ENCODE measurements at regions not wholly inside any gene's neighbourhood (a gene's known extent, or its start where the extent isn't known, plus 50 kb on each side); places are given as distances from the start of the nearest gene placed in this dataset.

DNA sequence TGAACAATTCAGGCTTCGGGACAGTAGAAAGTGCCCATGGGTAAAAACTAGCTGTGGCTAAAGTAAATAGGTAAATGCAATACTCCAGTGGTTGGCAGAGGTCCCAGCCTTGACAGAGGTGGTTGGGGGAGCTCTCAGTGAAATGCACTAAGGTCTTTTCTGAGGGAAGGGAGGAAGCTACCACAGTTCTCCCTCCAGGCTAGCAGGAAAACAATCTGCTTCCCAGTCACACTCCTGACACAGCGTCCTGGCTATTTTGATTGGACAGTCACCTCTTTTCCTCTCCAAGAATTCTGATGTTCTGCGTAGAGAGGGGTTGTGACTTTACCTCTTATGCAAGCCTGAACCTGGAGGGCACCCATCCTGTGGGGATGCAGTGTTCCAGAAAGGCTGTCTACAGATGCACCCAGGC is 128.7 kb downstream of the CYSLTR2 start:
- Histone ChIP-seq H3K9me3 (peaks cover 0 to 16% (median 2%) of the 10 kb centered on the region in 4 donors), H3K4me3 (no peak overlapping the region), H3K27me3 (no peaks in the 10 kb centered on the region), H3K27ac (peak overlapping the region in 1 of 4 donors; percentile 30), H3K4me1 (no peaks in the 10 kb centered on the region), H3K36me3 (no peaks in the 10 kb centered on the region)
- TF ChIP-seq, protein P1, sequence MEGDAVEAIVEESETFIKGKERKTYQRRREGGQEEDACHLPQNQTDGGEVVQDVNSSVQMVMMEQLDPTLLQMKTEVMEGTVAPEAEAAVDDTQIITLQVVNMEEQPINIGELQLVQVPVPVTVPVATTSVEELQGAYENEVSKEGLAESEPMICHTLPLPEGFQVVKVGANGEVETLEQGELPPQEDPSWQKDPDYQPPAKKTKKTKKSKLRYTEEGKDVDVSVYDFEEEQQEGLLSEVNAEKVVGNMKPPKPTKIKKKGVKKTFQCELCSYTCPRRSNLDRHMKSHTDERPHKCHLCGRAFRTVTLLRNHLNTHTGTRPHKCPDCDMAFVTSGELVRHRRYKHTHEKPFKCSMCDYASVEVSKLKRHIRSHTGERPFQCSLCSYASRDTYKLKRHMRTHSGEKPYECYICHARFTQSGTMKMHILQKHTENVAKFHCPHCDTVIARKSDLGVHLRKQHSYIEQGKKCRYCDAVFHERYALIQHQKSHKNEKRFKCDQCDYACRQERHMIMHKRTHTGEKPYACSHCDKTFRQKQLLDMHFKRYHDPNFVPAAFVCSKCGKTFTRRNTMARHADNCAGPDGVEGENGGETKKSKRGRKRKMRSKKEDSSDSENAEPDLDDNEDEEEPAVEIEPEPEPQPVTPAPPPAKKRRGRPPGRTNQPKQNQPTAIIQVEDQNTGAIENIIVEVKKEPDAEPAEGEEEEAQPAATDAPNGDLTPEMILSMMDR (IDR thresholded peaks at IDR 0.05): no peak
- no peak for TF ChIP-seq POLR2A (IDR thresholded peaks at IDR 0.05)
- DNase-seq: no peak

GRCh38 chr13:48783181-48783630 is 129.5 kb downstream of the CYSLTR2 start:
- peaks cover 0 to 16% (median 2%) of the 10 kb centered on the region in 4 donors for H3K9me3 ChIP-seq
- no peak for TF ChIP-seq POLR2A (IDR thresholded peaks at IDR 0.05)
- TF ChIP-seq, protein P1 (IDR thresholded peaks at IDR 0.05): no peak
- H3K27me3 ChIP-seq: no peaks in the 10 kb centered on the region
- DNase-seq: peak in 2 of 3 donors; percentile 20 to 72
- H3K4me3 ChIP-seq: no peak overlapping the region
- H3K4me1 ChIP-seq: no peaks in the 10 kb centered on the region
- no peaks in the 10 kb centered on the region for H3K36me3 ChIP-seq
- H3K27ac ChIP-seq: peak overlapping the region in 1 of 4 donors; percentile 30

GRCh38 chr13:48783695-48784230 is 130.0 kb downstream of the CYSLTR2 start:
- no peak for DNase-seq

GRCh38 chr13:48784916-48785548 is 131.3 kb downstream of the CYSLTR2 start:
- no peak overlapping the region for H3K27ac ChIP-seq
- no peaks in the 10 kb centered on the region for H3K4me1 ChIP-seq
- no peaks in the 10 kb centered on the region for H3K27me3 ChIP-seq
- H3K4me3 ChIP-seq: no peak overlapping the region
- peaks cover 0 to 13% (median 2%) of the 10 kb centered on the region in 4 donors for H3K9me3 ChIP-seq
- DNase-seq: no peak
- no peaks in the 10 kb centered on the region for H3K36me3 ChIP-seq
- TF ChIP-seq, protein P1 (IDR thresholded peaks at IDR 0.05): no peak
- TF ChIP-seq POLR2A (IDR thresholded peaks at IDR 0.05): no peak

More at GRCh38 chr13:48783695-48784230, 130.0 kb downstream of the CYSLTR2 start:
- TF ChIP-seq, protein P1 (IDR thresholded peaks at IDR 0.05): no peak
- TF ChIP-seq POLR2A (IDR thresholded peaks at IDR 0.05): no peak
- H3K27me3 ChIP-seq: no peaks in the 10 kb centered on the region
- no peaks in the 10 kb centered on the region for H3K4me1 ChIP-seq
- H3K27ac ChIP-seq: no peak overlapping the region
- no peak overlapping the region for H3K4me3 ChIP-seq
- H3K36me3 ChIP-seq: no peaks in the 10 kb centered on the region
- H3K9me3 ChIP-seq: peaks cover 0 to 16% (median 2%) of the 10 kb centered on the region in 4 donors

DNA sequence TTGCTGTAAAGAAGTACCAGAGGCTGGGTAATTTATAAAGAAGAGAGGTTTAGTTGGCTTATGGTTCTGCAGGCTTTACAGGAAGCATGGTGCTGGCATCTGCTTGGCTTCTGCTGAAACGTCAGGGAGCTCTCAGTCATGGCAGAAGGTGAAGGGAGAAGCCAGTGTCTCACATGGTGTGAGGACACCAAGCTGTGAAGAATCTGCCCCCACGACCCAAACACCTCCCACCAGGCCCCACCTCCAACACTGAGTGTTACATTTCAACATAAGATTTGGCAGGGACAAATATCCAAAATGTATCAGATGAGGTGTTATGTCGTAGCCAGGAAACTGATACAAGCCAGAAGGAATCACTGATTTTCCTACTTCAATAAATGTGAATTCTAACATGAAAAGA is 136.5 kb downstream of the CYSLTR2 start:
- H3K27ac ChIP-seq: no peak overlapping the region
- no peaks in the 10 kb centered on the region for H3K27me3 ChIP-seq
- TF ChIP-seq POLR2A (IDR thresholded peaks at IDR 0.05): no peak
- TF ChIP-seq, protein P1 (IDR thresholded peaks at IDR 0.05): no peak
- no peak for DNase-seq
- no peaks in the 10 kb centered on the region for H3K4me1 ChIP-seq
- no peaks in the 10 kb centered on the region for H3K9me3 ChIP-seq
- H3K4me3 ChIP-seq: no peak overlapping the region
- no peaks in the 10 kb centered on the region for H3K36me3 ChIP-seq

Data from Peyer's patch (tissue), 4 donors.